Endothelial cell of umbilical vein (primary cell): ENCODE measurements at regions not wholly inside any gene's neighbourhood (a gene's known extent, or its start where the extent isn't known, plus 50 kb on each side); places are given as distances from the start of the nearest gene placed in this dataset.

Experiments
- BruUV-seq: library from RNA; stranded (reverse); fragments of 400-500 nt; replicated peaks from 2 replicates; lab custom pipeline; 2021; lab: Mats Ljungman, UMichigan
- CTCF ChIA-PET: fragments of 300-600, 350-600 bp; sonication (Branson Sonifier 250); formaldehyde crosslinking; loops from one replicate; lab custom pipeline; 2021; ENCODE audit warnings: antibody characterized with exemption, inconsistent platforms; lab: Charles Lee
- POLR2A ChIA-PET: fragments of 300-600, 350-600 bp; sonication (Branson Sonifier 250); formaldehyde crosslinking; loops from one replicate; lab custom pipeline; 2021; ENCODE audit warnings: antibody characterized with exemption, inconsistent platforms; lab: Charles Lee
- DNase-seq: peaks from one replicate; pipeline ENCODE4 v3.0.0-alpha.2; 2011; ENCODE audit warnings: low read depth, low spot score
- FAIRE-seq: peaks from 2 replicates; lab custom pipeline; 2011; peaks lifted over from hg19 to GRCh38; lab: Jason Lieb, UNC
- H2AFZ ChIP-seq: 2 replicates; pipeline ENCODE4 v1.6.0; 2012; ENCODE audit warnings: low read depth, low read length, control low read depth, inconsistent platforms
- H3K27ac ChIP-seq: 2 replicates; pipeline ENCODE4 v1.5.1; 2011; ENCODE audit warnings: low read depth, mild to moderate bottlenecking, control low read depth, low read length, moderate library complexity; ENCODE audit not compliant: insufficient read depth
- H3K27me3 ChIP-seq, 2 experiments: 2 replicates each; pipeline versions ENCODE4 v1.6.0 to v1.6.1; 2011; ENCODE audit warnings: low read length in 2 of 2, mixed read lengths in 1 of 2; ENCODE audit not compliant: control insufficient read depth in 2 of 2, insufficient read depth in 2 of 2
- H3K36me3 ChIP-seq, 2 experiments: 2 replicates in 1 of 2; 3 replicates in 1 of 2; pipeline ENCODE4 v1.5.1; 2011; ENCODE audit warnings: low read length in 2 of 2, mild to moderate bottlenecking in 1 of 2, moderate library complexity in 1 of 2; ENCODE audit not compliant: control insufficient read depth in 2 of 2, insufficient read depth in 2 of 2; ENCODE audit errors: extremely low read depth in 1 of 2
- H3K4me1 ChIP-seq: 3 replicates; pipeline ENCODE4 v1.5.1; 2011; ENCODE audit warnings: mild to moderate bottlenecking, low read length; ENCODE audit not compliant: control insufficient read depth, insufficient read depth; ENCODE audit errors: extremely low read depth
- H3K4me2 ChIP-seq: 2 replicates; pipeline ENCODE4 v1.6.1; 2011; ENCODE audit warnings: low read length, control low read depth, mixed read lengths; ENCODE audit not compliant: insufficient read depth
- H3K4me3 ChIP-seq, 3 experiments: fragments of 200-600 bp in 1 of 3; sonication (generic), shearing (Covaris generic) in 1 of 3; replicated peaks in 1 of 3; 2 replicates each; pipeline ENCODE4 v1.5.1; 2011 to 2016; ENCODE audit warnings: control low read depth in 3 of 3, low read length in 3 of 3, mild to moderate bottlenecking in 2 of 3, inconsistent platforms in 1 of 3, low read depth in 1 of 3, moderate library complexity in 1 of 3; ENCODE audit not compliant: insufficient read depth in 1 of 3
- H3K79me2 ChIP-seq: 2 replicates; pipeline ENCODE4 v1.6.0; 2012; ENCODE audit warnings: low read length, inconsistent platforms; ENCODE audit not compliant: control insufficient read depth, insufficient read depth
- H3K9ac ChIP-seq: replicated peaks from 2 replicates; pipeline ENCODE3; 2011; ENCODE audit warnings: low read length, control low read depth; ENCODE audit not compliant: insufficient read depth; ENCODE audit errors: extremely low read depth
- H3K9me1 ChIP-seq: replicated peaks from 3 replicates; pipeline ENCODE4 v1.6.0; 2011; ENCODE audit warnings: mild to moderate bottlenecking, low read length; ENCODE audit not compliant: control insufficient read depth, insufficient read depth; ENCODE audit errors: extremely low read depth
- H3K9me3 ChIP-seq: replicated peaks from 2 replicates; pipeline ENCODE4 v1.5.1; 2012; ENCODE audit warnings: low read length, inconsistent platforms; ENCODE audit not compliant: control insufficient read depth, insufficient read depth
- H4K20me1 ChIP-seq: replicated peaks from 2 replicates; pipeline ENCODE3; 2011; ENCODE audit warnings: mild to moderate bottlenecking, low read length; ENCODE audit not compliant: control insufficient read depth, insufficient read depth; ENCODE audit errors: extremely low read depth
- EZH2 ChIP-seq: IDR thresholded peaks from 2 replicates; pipeline ENCODE4 v1.6.1; 2012; ENCODE audit warnings: borderline replicate concordance, low read depth, mild to moderate bottlenecking, moderate library complexity, low read length, inconsistent platforms; ENCODE audit not compliant: severe bottlenecking
- FOS ChIP-seq: IDR thresholded peaks from 2 replicates; pipeline ENCODE4 v1.6.1; 2011; ENCODE audit warnings: mild to moderate bottlenecking, low read length, moderate library complexity, borderline replicate concordance; ENCODE audit not compliant: insufficient read depth
- GATA2 ChIP-seq: IDR thresholded peaks from 2 replicates; pipeline ENCODE4 v1.7.0; 2011; ENCODE audit warnings: low read depth, mild to moderate bottlenecking, moderate library complexity, mixed read lengths, low read length; ENCODE audit not compliant: insufficient read length, insufficient read depth
- JUN ChIP-seq: IDR thresholded peaks from 2 replicates; pipeline ENCODE4 v1.6.1; 2011; ENCODE audit warnings: borderline replicate concordance, low read depth; ENCODE audit not compliant: insufficient read length, insufficient read depth
- MYC ChIP-seq: IDR thresholded peaks from one replicate; pipeline ENCODE4 v1.6.1; 2011; ENCODE audit warnings: mild to moderate bottlenecking, low read depth, low read length
- POLR2A ChIP-seq: IDR thresholded peaks from 2 replicates; pipeline ENCODE4 v1.6.1; 2012; ENCODE audit warnings: low read depth, mild to moderate bottlenecking, control low read depth, low read length
- POLR2AphosphoS5 ChIP-seq: IDR thresholded peaks from 2 replicates; pipeline ENCODE4 v1.6.1; 2012; ENCODE audit warnings: low read depth, mild to moderate bottlenecking, control low read depth, low read length, moderate library complexity; ENCODE audit not compliant: insufficient read depth
- dilution Hi-C: fragments of 300-500 bp; cut with MboI; formaldehyde crosslinking; loops from one replicate; pipeline ENCODE4 v1.15.0; 2019; ENCODE audit warnings: low sequenced_read_pairs; ENCODE audit not compliant: extremely low pct_ligation_motif_present
- intact Hi-C: fragments of 100-400 bp; cut with micrococcal nuclease; formaldehyde crosslinking; loops from one replicate; pipeline ENCODE4 v1.10.0; 2022
- TF ChIP-seq, protein P1 (sequence below), 2 donors: IDR thresholded peaks; 1 replicate in 1 of 2; 2 replicates in 1 of 2; pipeline ENCODE4 v1.5.1; 2011; ENCODE audit warnings: low read length in 2 of 2, mild to moderate bottlenecking in 2 of 2, moderate library complexity in 2 of 2, control low read depth in 1 of 2, inconsistent platforms in 1 of 2, low read depth in 1 of 2; ENCODE audit not compliant: insufficient read depth in 1 of 2; ENCODE audit errors: extremely low read depth in 1 of 2
- TF ChIP-seq, protein P2 (sequence below): IDR thresholded peaks from 2 replicates; pipeline ENCODE4 v1.6.1; 2011; ENCODE audit not compliant: insufficient read depth, insufficient read length

DNA sequence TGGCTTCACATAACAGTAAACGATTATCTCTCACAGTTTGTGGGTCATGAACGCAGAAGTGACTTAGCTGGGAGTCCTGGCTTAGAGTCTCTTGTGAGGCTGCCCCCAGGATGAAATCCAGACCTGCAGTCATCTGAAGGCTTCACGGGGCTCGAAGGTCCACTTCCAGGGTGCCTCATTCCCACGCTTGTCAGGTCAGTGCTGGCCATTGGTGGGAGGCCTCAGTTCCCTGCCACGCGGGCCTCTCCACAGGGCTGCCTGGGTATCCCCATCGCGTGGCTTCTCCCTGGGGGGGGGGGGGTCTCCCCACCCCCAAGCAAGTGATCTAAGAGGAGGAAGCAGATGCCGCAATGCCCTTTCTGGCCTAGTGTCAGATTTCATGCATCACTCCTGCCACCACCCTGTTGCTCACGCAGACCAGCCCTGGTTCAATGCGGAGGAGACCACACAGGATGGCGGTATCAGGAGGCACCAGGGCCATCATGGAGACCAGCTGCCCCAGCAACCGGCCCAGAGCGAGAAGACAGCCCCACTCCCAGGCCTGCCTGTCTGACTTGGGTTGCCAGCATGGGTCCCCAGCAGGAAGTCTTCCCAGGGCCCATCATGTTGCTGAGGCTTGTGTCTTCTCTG, 77.3 kb upstream of the CDH5 start:
- dilution Hi-C loops = no loop called here
- Histone ChIP-seq H3K79me2 (no peaks in the 10 kb centered on the region), H3K27ac (no peak overlapping the region), H2AFZ (no peak overlapping the region), H3K9me3 (no peaks in the 10 kb centered on the region), H4K20me1 (no peaks in the 10 kb centered on the region), H3K4me2 (no peak overlapping the region), H3K36me3 (no peaks in the 10 kb centered on the region), H3K9ac (no peak overlapping the region), H3K4me3 (no peak overlapping the region), H3K4me1 (no peaks in the 10 kb centered on the region), H3K9me1 (no peaks in the 10 kb centered on the region), H3K27me3 (peaks cover 2 to 7% of the 10 kb centered on the region in 2 experiments)
- no peak for FAIRE-seq
- TF ChIP-seq EZH2 = no peak
- TF ChIP-seq, protein P1, sequence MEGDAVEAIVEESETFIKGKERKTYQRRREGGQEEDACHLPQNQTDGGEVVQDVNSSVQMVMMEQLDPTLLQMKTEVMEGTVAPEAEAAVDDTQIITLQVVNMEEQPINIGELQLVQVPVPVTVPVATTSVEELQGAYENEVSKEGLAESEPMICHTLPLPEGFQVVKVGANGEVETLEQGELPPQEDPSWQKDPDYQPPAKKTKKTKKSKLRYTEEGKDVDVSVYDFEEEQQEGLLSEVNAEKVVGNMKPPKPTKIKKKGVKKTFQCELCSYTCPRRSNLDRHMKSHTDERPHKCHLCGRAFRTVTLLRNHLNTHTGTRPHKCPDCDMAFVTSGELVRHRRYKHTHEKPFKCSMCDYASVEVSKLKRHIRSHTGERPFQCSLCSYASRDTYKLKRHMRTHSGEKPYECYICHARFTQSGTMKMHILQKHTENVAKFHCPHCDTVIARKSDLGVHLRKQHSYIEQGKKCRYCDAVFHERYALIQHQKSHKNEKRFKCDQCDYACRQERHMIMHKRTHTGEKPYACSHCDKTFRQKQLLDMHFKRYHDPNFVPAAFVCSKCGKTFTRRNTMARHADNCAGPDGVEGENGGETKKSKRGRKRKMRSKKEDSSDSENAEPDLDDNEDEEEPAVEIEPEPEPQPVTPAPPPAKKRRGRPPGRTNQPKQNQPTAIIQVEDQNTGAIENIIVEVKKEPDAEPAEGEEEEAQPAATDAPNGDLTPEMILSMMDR (IDR thresholded peaks at IDR 0.05; ENCODE audit: extremely low read depth in 1 of 2, insufficient read depth in 1 of 2, low read depth in 1 of 2, low read length in 2 of 2) = no peak
- no peak for TF ChIP-seq JUN
- TF ChIP-seq FOS = no peak
- no peak for TF ChIP-seq POLR2AphosphoS5
- TF ChIP-seq GATA2 = no peak
- TF ChIP-seq, protein P2, sequence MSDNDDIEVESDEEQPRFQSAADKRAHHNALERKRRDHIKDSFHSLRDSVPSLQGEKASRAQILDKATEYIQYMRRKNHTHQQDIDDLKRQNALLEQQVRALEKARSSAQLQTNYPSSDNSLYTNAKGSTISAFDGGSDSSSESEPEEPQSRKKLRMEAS = no peak
- TF ChIP-seq MYC = no peak
- TF ChIP-seq POLR2A = no peak
- DNase-seq = no peak
- ChIA-PET CTCF (interaction anchor here (1.2 kb wide), 1 partner anchor 9 kb away, joined by 3 read pairs; no protein-coding TSS in a partner anchor), POLR2A (no interaction called here)
- intact Hi-C loops = no loop called here
- no TSS peak for BruUV-seq
